Uterus (tissue), 2 donors: ENCODE measurements at regions not wholly inside any gene's neighbourhood (a gene's known extent, or its start where the extent isn't known, plus 50 kb on each side); places are given as distances from the start of the nearest gene placed in this dataset.

Experiments used
- CTCF ChIP-seq, 4 experiments: fragments of 200-600 bp in 2 of 4; fragments of 450-650 bp in 2 of 4; sonication (generic) in 2 of 4; IDR thresholded peaks; one replicate each; pipeline ENCODE4 v1.5.1; 2016 to 2019; ENCODE audit warnings: antibody characterized with exemption in 4 of 4, mild to moderate bottlenecking in 2 of 4, moderate library complexity in 1 of 4
- POLR2A ChIP-seq, 2 donors: fragments of 450-650 bp; IDR thresholded peaks; one replicate each; pipeline ENCODE4 v1.6.1; 2016; ENCODE audit warnings: antibody characterized with exemption in 2 of 2, mild to moderate bottlenecking in 1 of 2, moderate library complexity in 1 of 2

DNA sequence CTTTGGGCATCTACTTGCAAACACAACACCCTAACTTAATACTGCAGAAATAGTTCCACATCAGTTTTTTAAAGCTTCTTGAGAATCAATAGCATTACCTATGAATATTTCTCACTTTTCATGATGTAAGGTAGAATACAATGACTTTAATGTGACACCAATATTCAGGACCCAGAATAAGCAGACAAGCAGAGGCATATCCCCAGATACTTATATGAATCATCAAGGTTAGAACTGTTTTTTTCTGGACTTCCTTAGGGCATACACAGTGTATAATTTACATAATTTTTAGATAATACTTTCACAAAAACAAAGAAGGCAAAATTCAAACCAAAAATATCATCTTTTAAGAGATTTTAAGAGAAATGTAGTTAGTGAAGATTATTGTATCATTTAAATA, 885.8 kb downstream of the FSCB start:
- no peak for TF ChIP-seq CTCF (IDR thresholded peaks at IDR 0.05)
- TF ChIP-seq POLR2A (IDR thresholded peaks at IDR 0.05), result no peak
